Left ventricle myocardium superior (tissue), 1 donor: ENCODE measurements at regions not wholly inside any gene's neighbourhood (a gene's known extent, or its start where the extent isn't known, plus 50 kb on each side); places are given as distances from the start of the nearest gene placed in this dataset.

ENCODE experiments used
- ATAC-seq: fragments of 200-7000 bp; cut with Tn5 transposase; one replicate; pipeline ENCODE4 v1.9.1; 2020; ENCODE audit warnings: mild to moderate bottlenecking, moderate library complexity
- DNase-seq: peaks from one replicate; pipeline ENCODE4 v3.0.0-alpha.2; 2020
- intact Hi-C: fragments of 100-400 bp; cut with micrococcal nuclease; formaldehyde crosslinking; loops from one replicate; pipeline ENCODE4 v1.11.0; 2022
- donor health status: DM: no; HTN: yes; CAD: no; lungs with severe emphysema.

GRCh38 chr10:125555743-125556142, 127.2 kb downstream of the TEX36 start:
- ATAC-seq (no peak), DNase-seq (no peak)
- intact Hi-C loops, result no loop called here

- ATAC-seq (no peak), DNase-seq (no peak)
- intact Hi-C loops, result no loop called here
Observed at GRCh38 chr10:125555267-125555666, 127.7 kb downstream of the TEX36 start.

- ATAC-seq, result no peak
- intact Hi-C loops, result no loop called here
- no peak for DNase-seq
Observed at GRCh38 chr10:125554753-125555152, 128.2 kb downstream of the TEX36 start.

GRCh38 chr10:125554016-125554703, 128.8 kb downstream of the TEX36 start:
- DNase-seq (no peak), ATAC-seq (no peak)
- intact Hi-C loops, result no loop called here

- ATAC-seq (no peak), DNase-seq (no peak)
- intact Hi-C loops, result no loop called here
Observed at GRCh38 chr10:125553091-125553490, 129.9 kb downstream of the TEX36 start.

GRCh38 chr10:125551247-125551646, 131.7 kb downstream of the TEX36 start:
- DNase-seq (no peak), ATAC-seq (no peak)
- intact Hi-C loops, result no loop called here

GRCh38 chr10:125550362-125550761, 132.6 kb downstream of the TEX36 start:
- ATAC-seq (no peak), DNase-seq (no peak)
- intact Hi-C loops, result no loop called here

- DNase-seq (no peak), ATAC-seq (no peak)
- intact Hi-C loops, result no loop called here
Observed at GRCh38 chr10:125549653-125550052, 133.3 kb downstream of the TEX36 start.

GRCh38 chr10:125548878-125549277, 134.1 kb downstream of the TEX36 start:
- intact Hi-C loops, result no loop called here
- ATAC-seq (no peak), DNase-seq (no peak)

- no peak for ATAC-seq
Observed at GRCh38 chr10:125548356-125548755, 134.6 kb downstream of the TEX36 start.

GRCh38 chr10:125547010-125547650, 135.8 kb downstream of the TEX36 start:
- intact Hi-C loops, result no loop called here
- DNase-seq (no peak), ATAC-seq (no peak)

More at GRCh38 chr10:125548356-125548755, 134.6 kb downstream of the TEX36 start:
- no peak for DNase-seq
- intact Hi-C loops, result no loop called here

GRCh38 chr10:125543796-125544195, 139.2 kb downstream of the TEX36 start:
- intact Hi-C loops, result no loop called here
- DNase-seq (no peak), ATAC-seq (peak; percentile 57)

GRCh38 chr10:125538947-125539731, 143.8 kb downstream of the TEX36 start:
- peak; percentile 87 for ATAC-seq
- peak; percentile 44 for DNase-seq
- intact Hi-C loops, result no loop called here

GRCh38 chr10:125536236-125536635, 146.7 kb downstream of the TEX36 start:
- intact Hi-C loops, result no loop called here
- DNase-seq (no peak), ATAC-seq (no peak)

GRCh38 chr10:125535559-125535958, 147.4 kb downstream of the TEX36 start:
- intact Hi-C loops, result no loop called here
- no peak for DNase-seq
- ATAC-seq, result no peak

- intact Hi-C loops, result no loop called here
- DNase-seq, result no peak
- no peak for ATAC-seq
Observed at GRCh38 chr10:125534515-125534914, 148.4 kb downstream of the TEX36 start.

GRCh38 chr10:125533866-125534265, 149.1 kb downstream of the TEX36 start:
- DNase-seq (no peak), ATAC-seq (no peak)
- intact Hi-C loops, result no loop called here

- intact Hi-C loops, result no loop called here
- ATAC-seq (no peak), DNase-seq (no peak)
Observed at GRCh38 chr10:125531465-125531864, 151.5 kb downstream of the TEX36 start.

GRCh38 chr10:125523347-125523746, 159.6 kb downstream of the TEX36 start:
- no peak for DNase-seq
- no peak for ATAC-seq
- intact Hi-C loops, result no loop called here
